Endothelial cell of umbilical vein (primary cell): ENCODE measurements at regions not wholly inside any gene's neighbourhood (a gene's known extent, or its start where the extent isn't known, plus 50 kb on each side); places are given as distances from the start of the nearest gene placed in this dataset.

Experiments used
- BruUV-seq: library from RNA; stranded (reverse); fragments of 400-500 nt; replicated peaks from 2 replicates; lab custom pipeline; 2021; lab: Mats Ljungman, UMichigan
- CTCF ChIA-PET: fragments of 300-600, 350-600 bp; sonication (Branson Sonifier 250); formaldehyde crosslinking; loops from one replicate; lab custom pipeline; 2021; ENCODE audit warnings: antibody characterized with exemption, inconsistent platforms; lab: Charles Lee
- POLR2A ChIA-PET: fragments of 300-600, 350-600 bp; sonication (Branson Sonifier 250); formaldehyde crosslinking; loops from one replicate; lab custom pipeline; 2021; ENCODE audit warnings: antibody characterized with exemption, inconsistent platforms; lab: Charles Lee
- DNase-seq: peaks from one replicate; pipeline ENCODE4 v3.0.0-alpha.2; 2011; ENCODE audit warnings: low read depth, low spot score
- FAIRE-seq: peaks from 2 replicates; lab custom pipeline; 2011; peaks lifted over from hg19 to GRCh38; lab: Jason Lieb, UNC
- H2AFZ ChIP-seq: 2 replicates; pipeline ENCODE4 v1.6.0; 2012; ENCODE audit warnings: low read depth, low read length, control low read depth, inconsistent platforms
- H3K27ac ChIP-seq: 2 replicates; pipeline ENCODE4 v1.5.1; 2011; ENCODE audit warnings: low read depth, mild to moderate bottlenecking, control low read depth, low read length, moderate library complexity; ENCODE audit not compliant: insufficient read depth
- H3K27me3 ChIP-seq, 2 experiments: 2 replicates each; pipeline versions ENCODE4 v1.6.0 to v1.6.1; 2011; ENCODE audit warnings: low read length in 2 of 2, mixed read lengths in 1 of 2; ENCODE audit not compliant: control insufficient read depth in 2 of 2, insufficient read depth in 2 of 2
- H3K36me3 ChIP-seq, 2 experiments: 2 replicates in 1 of 2; 3 replicates in 1 of 2; pipeline ENCODE4 v1.5.1; 2011; ENCODE audit warnings: low read length in 2 of 2, mild to moderate bottlenecking in 1 of 2, moderate library complexity in 1 of 2; ENCODE audit not compliant: control insufficient read depth in 2 of 2, insufficient read depth in 2 of 2; ENCODE audit errors: extremely low read depth in 1 of 2
- H3K4me1 ChIP-seq: 3 replicates; pipeline ENCODE4 v1.5.1; 2011; ENCODE audit warnings: mild to moderate bottlenecking, low read length; ENCODE audit not compliant: control insufficient read depth, insufficient read depth; ENCODE audit errors: extremely low read depth
- H3K4me2 ChIP-seq: 2 replicates; pipeline ENCODE4 v1.6.1; 2011; ENCODE audit warnings: low read length, control low read depth, mixed read lengths; ENCODE audit not compliant: insufficient read depth
- H3K4me3 ChIP-seq, 3 experiments: fragments of 200-600 bp in 1 of 3; sonication (generic), shearing (Covaris generic) in 1 of 3; replicated peaks in 1 of 3; 2 replicates each; pipeline ENCODE4 v1.5.1; 2011 to 2016; ENCODE audit warnings: control low read depth in 3 of 3, low read length in 3 of 3, mild to moderate bottlenecking in 2 of 3, inconsistent platforms in 1 of 3, low read depth in 1 of 3, moderate library complexity in 1 of 3; ENCODE audit not compliant: insufficient read depth in 1 of 3
- H3K79me2 ChIP-seq: 2 replicates; pipeline ENCODE4 v1.6.0; 2012; ENCODE audit warnings: low read length, inconsistent platforms; ENCODE audit not compliant: control insufficient read depth, insufficient read depth
- H3K9ac ChIP-seq: replicated peaks from 2 replicates; pipeline ENCODE3; 2011; ENCODE audit warnings: low read length, control low read depth; ENCODE audit not compliant: insufficient read depth; ENCODE audit errors: extremely low read depth
- H3K9me1 ChIP-seq: replicated peaks from 3 replicates; pipeline ENCODE4 v1.6.0; 2011; ENCODE audit warnings: mild to moderate bottlenecking, low read length; ENCODE audit not compliant: control insufficient read depth, insufficient read depth; ENCODE audit errors: extremely low read depth
- H3K9me3 ChIP-seq: replicated peaks from 2 replicates; pipeline ENCODE4 v1.5.1; 2012; ENCODE audit warnings: low read length, inconsistent platforms; ENCODE audit not compliant: control insufficient read depth, insufficient read depth
- H4K20me1 ChIP-seq: replicated peaks from 2 replicates; pipeline ENCODE3; 2011; ENCODE audit warnings: mild to moderate bottlenecking, low read length; ENCODE audit not compliant: control insufficient read depth, insufficient read depth; ENCODE audit errors: extremely low read depth
- CTCF ChIP-seq, 2 donors: IDR thresholded peaks; 1 replicate in 1 of 2; 2 replicates in 1 of 2; pipeline ENCODE4 v1.5.1; 2011; ENCODE audit warnings: low read length in 2 of 2, mild to moderate bottlenecking in 2 of 2, moderate library complexity in 2 of 2, control low read depth in 1 of 2, inconsistent platforms in 1 of 2, low read depth in 1 of 2; ENCODE audit not compliant: insufficient read depth in 1 of 2; ENCODE audit errors: extremely low read depth in 1 of 2
- EZH2 ChIP-seq: IDR thresholded peaks from 2 replicates; pipeline ENCODE4 v1.6.1; 2012; ENCODE audit warnings: borderline replicate concordance, low read depth, mild to moderate bottlenecking, moderate library complexity, low read length, inconsistent platforms; ENCODE audit not compliant: severe bottlenecking
- FOS ChIP-seq: IDR thresholded peaks from 2 replicates; pipeline ENCODE4 v1.6.1; 2011; ENCODE audit warnings: mild to moderate bottlenecking, low read length, moderate library complexity, borderline replicate concordance; ENCODE audit not compliant: insufficient read depth
- GATA2 ChIP-seq: IDR thresholded peaks from 2 replicates; pipeline ENCODE4 v1.7.0; 2011; ENCODE audit warnings: low read depth, mild to moderate bottlenecking, moderate library complexity, mixed read lengths, low read length; ENCODE audit not compliant: insufficient read length, insufficient read depth
- JUN ChIP-seq: IDR thresholded peaks from 2 replicates; pipeline ENCODE4 v1.6.1; 2011; ENCODE audit warnings: borderline replicate concordance, low read depth; ENCODE audit not compliant: insufficient read length, insufficient read depth
- MAX ChIP-seq: IDR thresholded peaks from 2 replicates; pipeline ENCODE4 v1.6.1; 2011; ENCODE audit not compliant: insufficient read depth, insufficient read length
- MYC ChIP-seq: IDR thresholded peaks from one replicate; pipeline ENCODE4 v1.6.1; 2011; ENCODE audit warnings: mild to moderate bottlenecking, low read depth, low read length
- POLR2A ChIP-seq: IDR thresholded peaks from 2 replicates; pipeline ENCODE4 v1.6.1; 2012; ENCODE audit warnings: low read depth, mild to moderate bottlenecking, control low read depth, low read length
- POLR2AphosphoS5 ChIP-seq: IDR thresholded peaks from 2 replicates; pipeline ENCODE4 v1.6.1; 2012; ENCODE audit warnings: low read depth, mild to moderate bottlenecking, control low read depth, low read length, moderate library complexity; ENCODE audit not compliant: insufficient read depth
- dilution Hi-C: fragments of 300-500 bp; cut with MboI; formaldehyde crosslinking; loops from one replicate; pipeline ENCODE4 v1.15.0; 2019; ENCODE audit warnings: low sequenced_read_pairs; ENCODE audit not compliant: extremely low pct_ligation_motif_present
- intact Hi-C: fragments of 100-400 bp; cut with micrococcal nuclease; formaldehyde crosslinking; loops from one replicate; pipeline ENCODE4 v1.10.0; 2022

GRCh38 chr22:48528221-48528915 lies 1299.3 kb downstream of the BRD1 start:
- DNase-seq (no peak), FAIRE-seq (no peak)
- Histone ChIP-seq H4K20me1 (no peaks in the 10 kb centered on the region), H3K36me3 (no peaks in the 10 kb centered on the region), H3K4me3 (no peak overlapping the region), H3K27ac (no peak overlapping the region), H3K9me3 (peaks cover 7% of the 10 kb centered on the region), H3K4me1 (no peaks in the 10 kb centered on the region), H3K27me3 (no peaks in the 10 kb centered on the region), H2AFZ (no peak overlapping the region), H3K4me2 (no peak overlapping the region), H3K9ac (no peak overlapping the region), H3K9me1 (no peaks in the 10 kb centered on the region), H3K79me2 (no peaks in the 10 kb centered on the region)
- TF ChIP-seq JUN (no peak), POLR2AphosphoS5 (no peak), POLR2A (no peak), MAX (no peak), MYC (no peak), EZH2 (no peak), GATA2 (no peak), FOS (no peak), CTCF (IDR thresholded peaks at IDR 0.05; ENCODE audit: extremely low read depth in 1 of 2, insufficient read depth in 1 of 2, low read depth in 1 of 2, low read length in 2 of 2) (no peak)
- CTCF ChIA-PET = no interaction called here
- BruUV-seq = no TSS peak
- dilution Hi-C loops (no loop called here), intact Hi-C loops (no loop called here)
- POLR2A ChIA-PET = no interaction called here
